K562 (cell line): ENCODE measurements at regions not wholly inside any gene's neighbourhood (a gene's known extent, or its start where the extent isn't known, plus 50 kb on each side); places are given as distances from the start of the nearest gene placed in this dataset.

ENCODE experiments used
- FOXK1 ChIP-seq: sonication (generic); formaldehyde crosslinking; IDR thresholded peaks from 2 replicates; pipeline ENCODE4 v1.8.0; 2022; ENCODE audit warnings: missing genetic modification reagents, mild to moderate bottlenecking, borderline replicate concordance
- TF ChIP-seq, protein P1 (sequence below), 2 experiments: fragments of 450-650 bp; formaldehyde crosslinking in 1 of 2; IDR thresholded peaks; 2 replicates each; pipeline versions ENCODE4 v1.4.0 to v1.6.1; 2014 to 2020; ENCODE audit warnings: mild to moderate bottlenecking in 2 of 2, borderline replicate concordance in 1 of 2, low read depth in 1 of 2

DNA sequence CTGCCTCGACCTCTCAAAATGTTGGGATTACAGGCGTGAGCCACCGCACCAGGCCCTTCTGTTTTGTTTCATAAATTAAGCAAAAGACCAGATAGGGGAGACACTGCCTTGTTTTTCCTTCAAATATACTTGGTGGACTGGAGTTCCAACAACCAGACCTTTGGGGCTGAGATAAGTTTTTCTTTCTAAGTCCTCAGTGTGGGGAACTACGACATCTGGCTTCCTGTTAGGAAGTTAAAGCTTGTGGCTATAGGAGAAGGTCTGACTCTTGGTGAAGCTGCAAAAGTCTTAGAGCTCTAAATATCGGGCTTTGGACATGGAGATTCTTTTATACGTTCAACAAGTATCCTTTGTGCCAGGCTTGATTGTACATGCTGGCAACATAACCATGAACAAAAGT, 64.1 kb upstream of the EED start (continued):
- TF ChIP-seq, protein P1, sequence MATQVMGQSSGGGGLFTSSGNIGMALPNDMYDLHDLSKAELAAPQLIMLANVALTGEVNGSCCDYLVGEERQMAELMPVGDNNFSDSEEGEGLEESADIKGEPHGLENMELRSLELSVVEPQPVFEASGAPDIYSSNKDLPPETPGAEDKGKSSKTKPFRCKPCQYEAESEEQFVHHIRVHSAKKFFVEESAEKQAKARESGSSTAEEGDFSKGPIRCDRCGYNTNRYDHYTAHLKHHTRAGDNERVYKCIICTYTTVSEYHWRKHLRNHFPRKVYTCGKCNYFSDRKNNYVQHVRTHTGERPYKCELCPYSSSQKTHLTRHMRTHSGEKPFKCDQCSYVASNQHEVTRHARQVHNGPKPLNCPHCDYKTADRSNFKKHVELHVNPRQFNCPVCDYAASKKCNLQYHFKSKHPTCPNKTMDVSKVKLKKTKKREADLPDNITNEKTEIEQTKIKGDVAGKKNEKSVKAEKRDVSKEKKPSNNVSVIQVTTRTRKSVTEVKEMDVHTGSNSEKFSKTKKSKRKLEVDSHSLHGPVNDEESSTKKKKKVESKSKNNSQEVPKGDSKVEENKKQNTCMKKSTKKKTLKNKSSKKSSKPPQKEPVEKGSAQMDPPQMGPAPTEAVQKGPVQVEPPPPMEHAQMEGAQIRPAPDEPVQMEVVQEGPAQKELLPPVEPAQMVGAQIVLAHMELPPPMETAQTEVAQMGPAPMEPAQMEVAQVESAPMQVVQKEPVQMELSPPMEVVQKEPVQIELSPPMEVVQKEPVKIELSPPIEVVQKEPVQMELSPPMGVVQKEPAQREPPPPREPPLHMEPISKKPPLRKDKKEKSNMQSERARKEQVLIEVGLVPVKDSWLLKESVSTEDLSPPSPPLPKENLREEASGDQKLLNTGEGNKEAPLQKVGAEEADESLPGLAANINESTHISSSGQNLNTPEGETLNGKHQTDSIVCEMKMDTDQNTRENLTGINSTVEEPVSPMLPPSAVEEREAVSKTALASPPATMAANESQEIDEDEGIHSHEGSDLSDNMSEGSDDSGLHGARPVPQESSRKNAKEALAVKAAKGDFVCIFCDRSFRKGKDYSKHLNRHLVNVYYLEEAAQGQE (IDR thresholded peaks at IDR 0.05; ENCODE audit: borderline replicate concordance), result peak; percentile 16; the same call in 1 of the 2 replicates
- TF ChIP-seq, protein P1 (CRISPR knock-in tag; IDR thresholded peaks at IDR 0.05; ENCODE audit: low read depth), result no peak
- no peak for TF ChIP-seq FOXK1 (CRISPR knock-in tag)
